ENCODE measurements at regions not wholly inside any gene's neighbourhood (a gene's known extent, or its start where the extent isn't known, plus 50 kb on each side); places are given as distances from the start of the nearest gene placed in this dataset.
A peak's percentile ranks its signal among the peaks of the same experiment; 100 is the strongest.
"Not testable (repeated sequence)": the region's sequence is repeated elsewhere in the genome, so short reads cannot be mapped to it uniquely, and the experiment has no call there.

- TF ChIP-seq CTCF (conservative IDR thresholded peaks at IDR 0.05; ENCODE audit: low read depth, low read length), result no peak
- DNase-seq (ENCODE audit: low read depth), result no peak
- no peak overlapping the region for H3K4me3 ChIP-seq (ENCODE audit: low read depth, low read length)
These were observed 218.2 kb downstream of the CDCA7 start for GRCh38 chr2:173572848-173573247.

- not testable (repeated sequence) for H3K4me3 ChIP-seq (ENCODE audit: low read depth, low read length); DNase-seq (ENCODE audit: low read depth)
These were observed 219.1 kb downstream of the CDCA7 start for GRCh38 chr2:173573782-173574181.

- no peak for TF ChIP-seq CTCF (conservative IDR thresholded peaks at IDR 0.05; ENCODE audit: low read depth, low read length)
- no peak overlapping the region for H3K4me3 ChIP-seq (ENCODE audit: low read depth, low read length)
- DNase-seq (ENCODE audit: low read depth), result peak; percentile 66
These were observed 219.8 kb downstream of the CDCA7 start for GRCh38 chr2:173574324-173575112.

- no peak for DNase-seq (ENCODE audit: low read depth)
- TF ChIP-seq CTCF (conservative IDR thresholded peaks at IDR 0.05; ENCODE audit: low read depth, low read length), result no peak
- H3K4me3 ChIP-seq (ENCODE audit: low read depth, low read length), result no peak overlapping the region
These were observed 223.9 kb downstream of the CDCA7 start for GRCh38 chr2:173578404-173579107.

GRCh38 chr2:173580351-173580750 lies 225.7 kb downstream of the CDCA7 start:
- no peak for DNase-seq (ENCODE audit: low read depth)
- no peak overlapping the region for H3K4me3 ChIP-seq (ENCODE audit: low read depth, low read length)
- no peak for TF ChIP-seq CTCF (conservative IDR thresholded peaks at IDR 0.05; ENCODE audit: low read depth, low read length)

- TF ChIP-seq CTCF (conservative IDR thresholded peaks at IDR 0.05; ENCODE audit: low read depth, low read length), result no peak
- no peak for DNase-seq (ENCODE audit: low read depth)
- no peak overlapping the region for H3K4me3 ChIP-seq (ENCODE audit: low read depth, low read length)
These were observed 226.3 kb downstream of the CDCA7 start for GRCh38 chr2:173580956-173581355.

GRCh38 chr2:173583196-173583595 lies 228.5 kb downstream of the CDCA7 start:
- DNase-seq (ENCODE audit: low read depth), result no peak
- no peak for TF ChIP-seq CTCF (conservative IDR thresholded peaks at IDR 0.05; ENCODE audit: low read depth, low read length)
- H3K4me3 ChIP-seq (ENCODE audit: low read depth, low read length), result no peak overlapping the region

Measured in epithelial cell of proximal tubule (primary cell).